LNCAP (cell line): ENCODE measurements at regions not wholly inside any gene's neighbourhood (a gene's known extent, or its start where the extent isn't known, plus 50 kb on each side); places are given as distances from the start of the nearest gene placed in this dataset.

ENCODE experiments used
- TF ChIP-seq, protein P1 (sequence below): fragments of 450-650 bp; IDR thresholded peaks from 2 replicates; pipeline ENCODE4 v1.5.1; 2017; ENCODE audit warnings: mild to moderate bottlenecking

DNA sequence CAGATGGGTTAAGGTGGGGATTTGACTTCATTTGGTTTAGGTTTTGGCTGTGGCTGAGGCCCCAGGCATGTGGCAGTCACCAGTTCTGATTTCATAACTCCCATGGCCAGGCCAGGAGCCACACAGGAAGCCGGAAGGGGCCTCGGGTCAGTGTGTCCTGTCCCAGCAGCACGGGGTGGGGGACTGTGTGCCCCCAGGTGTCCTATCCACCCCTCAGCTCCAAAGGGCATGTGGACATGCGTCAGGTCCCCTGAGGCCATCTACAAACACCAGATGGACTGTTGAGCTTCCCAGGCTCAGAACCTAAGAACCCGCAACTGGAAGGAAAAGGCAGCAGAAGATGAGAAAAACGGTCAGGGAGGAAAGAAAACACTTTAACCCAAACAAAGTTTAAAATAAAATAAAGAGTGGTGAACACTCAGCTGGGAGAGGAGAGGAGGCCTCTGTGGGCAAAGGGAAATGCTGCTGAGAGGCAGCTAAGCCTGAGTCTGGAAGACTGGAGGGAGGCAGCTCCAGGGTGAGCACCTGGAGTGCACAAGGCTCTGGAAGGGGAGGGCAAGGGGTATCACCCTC is 260.8 kb downstream of the AUH start:
- TF ChIP-seq, protein P1, sequence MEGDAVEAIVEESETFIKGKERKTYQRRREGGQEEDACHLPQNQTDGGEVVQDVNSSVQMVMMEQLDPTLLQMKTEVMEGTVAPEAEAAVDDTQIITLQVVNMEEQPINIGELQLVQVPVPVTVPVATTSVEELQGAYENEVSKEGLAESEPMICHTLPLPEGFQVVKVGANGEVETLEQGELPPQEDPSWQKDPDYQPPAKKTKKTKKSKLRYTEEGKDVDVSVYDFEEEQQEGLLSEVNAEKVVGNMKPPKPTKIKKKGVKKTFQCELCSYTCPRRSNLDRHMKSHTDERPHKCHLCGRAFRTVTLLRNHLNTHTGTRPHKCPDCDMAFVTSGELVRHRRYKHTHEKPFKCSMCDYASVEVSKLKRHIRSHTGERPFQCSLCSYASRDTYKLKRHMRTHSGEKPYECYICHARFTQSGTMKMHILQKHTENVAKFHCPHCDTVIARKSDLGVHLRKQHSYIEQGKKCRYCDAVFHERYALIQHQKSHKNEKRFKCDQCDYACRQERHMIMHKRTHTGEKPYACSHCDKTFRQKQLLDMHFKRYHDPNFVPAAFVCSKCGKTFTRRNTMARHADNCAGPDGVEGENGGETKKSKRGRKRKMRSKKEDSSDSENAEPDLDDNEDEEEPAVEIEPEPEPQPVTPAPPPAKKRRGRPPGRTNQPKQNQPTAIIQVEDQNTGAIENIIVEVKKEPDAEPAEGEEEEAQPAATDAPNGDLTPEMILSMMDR: no peak

DNA sequence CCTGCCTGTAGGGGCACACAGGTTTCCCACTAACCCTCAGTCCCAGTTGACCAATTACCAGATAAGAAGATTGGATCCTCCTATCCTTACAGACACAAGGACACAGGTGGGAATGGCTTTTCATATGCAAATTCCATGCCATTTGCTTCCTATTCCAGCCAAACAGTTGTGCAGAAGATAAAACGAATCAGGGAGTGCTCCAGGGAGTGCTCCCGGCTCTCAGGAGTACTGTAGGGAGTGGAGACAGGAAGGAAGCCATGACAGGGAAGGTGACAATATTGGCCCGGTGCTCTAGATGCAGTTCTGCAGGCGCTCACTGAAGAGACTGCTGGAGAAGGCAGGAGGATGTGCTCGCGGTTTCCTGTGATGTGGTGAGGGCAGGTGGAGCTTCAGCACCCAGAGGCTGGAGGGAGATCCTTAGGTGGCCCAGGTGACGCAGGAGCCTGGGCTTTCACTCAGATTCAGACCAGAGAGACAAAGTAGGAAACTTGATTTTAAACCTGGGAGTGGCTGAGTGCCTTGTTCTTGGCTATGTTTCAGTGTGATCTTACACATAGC is 260.0 kb downstream of the AUH start:
- TF ChIP-seq, protein P1: no peak

DNA sequence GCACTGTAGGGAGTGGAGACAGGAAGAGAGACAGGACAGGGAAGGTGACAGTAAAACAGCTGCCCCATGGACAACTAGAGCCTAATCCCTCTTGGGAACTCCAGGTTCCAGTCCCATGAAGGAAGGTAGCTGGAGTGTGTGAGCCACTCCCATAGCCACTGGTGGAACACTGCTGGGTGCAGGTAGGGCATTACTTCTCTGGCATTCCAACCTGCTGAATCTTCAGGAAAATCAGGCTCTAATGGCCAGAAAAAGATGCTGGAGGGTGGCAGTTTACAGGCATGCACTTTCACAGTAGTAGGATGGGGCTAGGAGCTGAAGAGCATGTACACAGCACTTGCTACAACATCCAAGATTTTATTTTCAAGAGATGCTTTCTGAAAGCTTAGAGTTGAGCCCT is 259.4 kb downstream of the AUH start:
- TF ChIP-seq, protein P1: no peak

DNA sequence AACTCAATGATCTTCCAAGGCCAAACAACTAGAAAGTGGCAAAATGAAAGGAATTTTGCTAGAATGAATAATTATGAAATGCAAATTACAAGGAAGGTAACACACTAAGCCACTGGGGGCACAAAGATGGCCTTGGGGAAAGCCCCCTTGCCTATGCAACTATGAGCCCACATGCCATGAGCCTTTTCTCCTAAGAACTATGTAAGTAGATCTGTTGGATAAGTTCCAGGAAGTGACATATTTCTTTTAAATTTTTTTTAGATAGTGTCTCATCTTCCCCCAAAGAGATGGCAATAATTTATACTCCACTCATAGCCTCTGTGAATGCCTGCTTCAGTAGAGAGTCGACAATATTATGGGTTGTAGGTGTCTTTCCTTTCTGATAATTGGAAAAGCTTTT is 257.8 kb downstream of the AUH start:
- TF ChIP-seq, protein P1: no peak

DNA sequence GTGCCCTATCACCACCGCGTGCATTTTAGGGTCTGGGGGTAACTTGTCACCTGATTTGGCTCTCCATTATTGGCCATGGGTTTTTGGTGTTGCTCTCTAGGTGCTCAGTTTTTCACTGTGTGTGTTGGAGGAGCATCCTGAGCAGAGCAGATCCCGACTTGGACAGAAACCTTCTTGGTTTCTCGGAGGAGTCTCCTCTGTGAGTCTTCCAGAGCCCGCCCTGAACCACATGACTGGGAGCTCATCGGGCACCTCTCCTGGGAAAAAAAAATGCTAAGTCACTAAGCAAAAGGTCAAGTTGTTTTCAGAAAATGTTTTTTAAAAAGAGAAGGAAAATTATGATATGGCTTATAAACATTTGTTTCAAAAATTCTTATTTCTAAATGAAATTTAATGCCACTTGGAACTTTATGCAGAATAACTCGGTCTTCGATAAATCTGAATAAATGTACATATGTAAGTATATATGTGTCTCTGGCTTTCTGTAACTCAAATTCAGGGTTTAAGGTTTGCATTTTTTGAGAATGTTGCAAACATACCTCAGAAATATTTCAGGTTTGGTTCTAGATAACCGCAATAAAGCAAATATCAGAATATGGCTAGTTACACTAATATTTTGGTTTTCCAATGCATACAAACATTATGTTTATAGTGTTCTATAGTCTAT is 255.2 kb downstream of the AUH start:
- TF ChIP-seq, protein P1: no peak

DNA sequence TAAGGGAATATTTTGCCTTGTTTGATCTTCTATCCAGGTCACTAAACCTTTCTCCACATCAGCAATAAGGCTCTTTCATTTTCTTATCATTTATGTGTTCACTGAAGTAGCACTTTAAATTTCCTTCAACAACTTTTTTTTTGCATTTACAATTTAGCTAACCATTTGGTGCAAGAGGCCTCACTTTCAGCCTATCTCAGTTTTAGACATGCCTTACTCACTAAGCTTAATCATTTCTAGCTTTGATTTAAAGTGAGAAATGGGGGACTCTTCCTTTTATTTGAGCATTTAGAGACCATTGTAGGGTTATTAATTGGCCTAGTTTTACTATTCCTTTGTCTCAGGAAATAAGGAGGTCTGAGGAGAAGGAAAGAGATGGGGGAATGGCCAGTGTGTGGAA is 250.5 kb downstream of the AUH start:
- TF ChIP-seq, protein P1: no peak

DNA sequence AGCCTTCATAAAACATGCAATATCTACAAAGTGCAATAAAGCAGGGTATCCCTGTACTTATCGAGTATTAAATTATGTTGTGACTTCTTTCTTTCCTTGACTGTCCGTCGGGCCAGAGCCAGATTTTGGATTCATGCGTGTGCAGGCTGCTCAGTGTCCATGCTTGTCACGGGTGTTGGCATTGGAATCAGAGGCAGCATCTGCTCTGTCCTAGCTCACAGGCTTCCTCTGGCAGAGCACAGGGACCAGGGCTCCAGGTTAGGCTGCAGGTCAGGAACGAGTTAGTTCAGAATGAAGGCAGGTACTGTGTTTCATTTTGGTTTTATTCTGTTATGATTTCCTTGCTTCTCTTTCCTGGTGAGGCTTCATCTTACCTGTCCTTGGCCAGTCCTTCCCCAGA is 249.8 kb downstream of the AUH start:
- TF ChIP-seq, protein P1: no peak
